ENCODE measurements at regions not wholly inside any gene's neighbourhood (a gene's known extent, or its start where the extent isn't known, plus 50 kb on each side); places are given as distances from the start of the nearest gene placed in this dataset.

GRCh38 chr2:175468431-175469098 is 287.1 kb upstream of the ATP5MC3 start:
- no peak for DNase-seq (ENCODE audit: low read depth in 1 of 2, low spot score in 1 of 2)
- POLR2A ChIA-PET = no interaction called here
- CTCF ChIA-PET = interaction anchor here (0.8 kb wide), 1 partner anchor 186 kb away, joined by 3 read pairs; no protein-coding TSS in a partner anchor
- ATAC-seq = no peak
- TF ChIP-seq CBX2 (IDR thresholded peaks at IDR 0.05; ENCODE audit: borderline replicate concordance, low read depth) (no peak), RAD21 (conservative IDR thresholded peaks at IDR 0.05 in 1 of 2, IDR thresholded peaks at IDR 0.05 in 1 of 2) (no peak)
- Histone ChIP-seq H3K4me1 (no peaks in the 10 kb centered on the region), H3K27ac (no peak overlapping the region), H3K9me3 (no peaks in the 10 kb centered on the region), H3K4me3 (no peak overlapping the region), H3K4me2 (no peak overlapping the region)
- no peak for FAIRE-seq
- 8% methylated on average over 7 of the region's 7 CpGs for WGBS (ENCODE audit: missing lambda C conversion rate)

- FAIRE-seq = no peak
- no peaks in the 10 kb centered on the region for H3K9me3 ChIP-seq
- no peak for ATAC-seq
- POLR2A ChIA-PET = no interaction called here
- H3K4me1 ChIP-seq = no peaks in the 10 kb centered on the region
- CTCF ChIA-PET = no interaction called here
- no peak overlapping the region for H3K27ac ChIP-seq
- no peak for DNase-seq (ENCODE audit: low read depth in 1 of 2, low spot score in 1 of 2)
- no peak overlapping the region for H3K4me2 ChIP-seq
- H3K4me3 ChIP-seq = no peak overlapping the region
- no peak for TF ChIP-seq KDM1A (IDR thresholded peaks at IDR 0.05; ENCODE audit: low read depth)
Observed at GRCh38 chr2:175465101-175465500, 283.6 kb upstream of the ATP5MC3 start.

- Histone ChIP-seq H3K4me3 (no peak overlapping the region), H3K9me3 (no peaks in the 10 kb centered on the region), H3K4me2 (no peak overlapping the region), H3K27ac (no peak overlapping the region), H3K4me1 (no peaks in the 10 kb centered on the region)
- FAIRE-seq = no peak
- POLR2A ChIA-PET = no interaction called here
- WGBS (ENCODE audit: missing lambda C conversion rate) = 63% methylated on average over 7 of the region's 7 CpGs
- CTCF ChIA-PET = no interaction called here
- DNase-seq (ENCODE audit: low read depth in 1 of 2, low spot score in 1 of 2) = no peak
- ATAC-seq = no peak
- TF ChIP-seq GATA3 (IDR thresholded peaks at IDR 0.05; ENCODE audit: borderline replicate concordance) (no peak), BCL3 (IDR thresholded peaks at IDR 0.05) (no peak), ZFP36 (IDR thresholded peaks at IDR 0.05; ENCODE audit: borderline replicate concordance, partially characterized antibody) (no peak), PHF8 (IDR thresholded peaks at IDR 0.05; ENCODE audit: borderline replicate concordance, low read depth) (no peak), HOXB13 (CRISPR knock-in tag; IDR thresholded peaks at IDR 0.05; ENCODE audit: low read depth) (no peak), EHF (CRISPR knock-in tag; IDR thresholded peaks at IDR 0.05) (no peak), ZSCAN20 (CRISPR knock-in tag; IDR thresholded peaks at IDR 0.05) (no peak), ZNF302 (CRISPR knock-in tag; IDR thresholded peaks at IDR 0.05) (no peak), EP300 (IDR thresholded peaks at IDR 0.05) (no peak), NFE2L2 (conservative IDR thresholded peaks at IDR 0.05; ENCODE audit: low read length) (no peak), CBX2 (IDR thresholded peaks at IDR 0.05; ENCODE audit: borderline replicate concordance, low read depth) (no peak), ATOH8 (CRISPR knock-in tag; IDR thresholded peaks at IDR 0.05; ENCODE audit: low read depth) (no peak), BHLHE40 (IDR thresholded peaks at IDR 0.05; ENCODE audit: low read depth, low read length) (no peak), TP53 (CRISPR knock-in tag; IDR thresholded peaks at IDR 0.05) (no peak), NPAS2 (CRISPR knock-in tag; IDR thresholded peaks at IDR 0.05; ENCODE audit: borderline replicate concordance) (no peak), CHD2 (IDR thresholded peaks at IDR 0.05; ENCODE audit: low read length, partially characterized antibody) (no peak)
Observed at GRCh38 chr2:175464311-175464670, 282.8 kb upstream of the ATP5MC3 start.
